ENCODE measurements at regions not wholly inside any gene's neighbourhood (a gene's known extent, or its start where the extent isn't known, plus 50 kb on each side); places are given as distances from the start of the nearest gene placed in this dataset.

GRCh38 chr2:15851076-15851693 is 89.2 kb upstream of the MYCN start:
- no peaks in the 10 kb centered on the region for H3K27me3 ChIP-seq (ENCODE audit: insufficient read depth, low read depth)
- no peak overlapping the region for H3K27ac ChIP-seq
- no peak overlapping the region for H3K4me2 ChIP-seq
- H4K20me1 ChIP-seq (ENCODE audit: insufficient read depth): no peaks in the 10 kb centered on the region
- H2AFZ ChIP-seq (ENCODE audit: low read depth): no peak overlapping the region
- no peaks in the 10 kb centered on the region for H3K36me3 ChIP-seq (ENCODE audit: insufficient read depth)
- H3K4me3 ChIP-seq (IDR thresholded peaks at IDR 0.05; ENCODE audit: insufficient read depth, low read depth, low read length): no peak overlapping the region
- no peak overlapping the region for H3K9ac ChIP-seq
- no peaks in the 10 kb centered on the region for H3K79me2 ChIP-seq (ENCODE audit: insufficient read depth, low read depth)
- TF ChIP-seq CTCF (conservative IDR thresholded peaks at IDR 0.05; ENCODE audit: low read depth, low read length): no peak
- no peaks in the 10 kb centered on the region for H3K4me1 ChIP-seq (ENCODE audit: low read depth, poor library complexity, severe bottlenecking)

- no peak for TF ChIP-seq CTCF (conservative IDR thresholded peaks at IDR 0.05; ENCODE audit: low read depth, low read length)
- Histone ChIP-seq H4K20me1 (ENCODE audit: insufficient read depth) (no peaks in the 10 kb centered on the region), H3K4me3 (IDR thresholded peaks at IDR 0.05; ENCODE audit: insufficient read depth, low read depth, low read length) (no peak overlapping the region), H3K36me3 (ENCODE audit: insufficient read depth) (no peaks in the 10 kb centered on the region), H2AFZ (ENCODE audit: low read depth) (no peak overlapping the region), H3K27ac (no peak overlapping the region), H3K27me3 (ENCODE audit: insufficient read depth, low read depth) (no peaks in the 10 kb centered on the region), H3K9ac (no peak overlapping the region), H3K4me1 (ENCODE audit: low read depth, poor library complexity, severe bottlenecking) (no peaks in the 10 kb centered on the region), H3K79me2 (ENCODE audit: insufficient read depth, low read depth) (no peaks in the 10 kb centered on the region), H3K4me2 (no peak overlapping the region)
Measured at GRCh38 chr2:15852811-15853210, 87.5 kb upstream of the MYCN start.

GRCh38 chr2:15853903-15854302 is 86.4 kb upstream of the MYCN start:
- H3K36me3 ChIP-seq (ENCODE audit: insufficient read depth): no peaks in the 10 kb centered on the region
- TF ChIP-seq CTCF (conservative IDR thresholded peaks at IDR 0.05; ENCODE audit: low read depth, low read length): no peak
- no peaks in the 10 kb centered on the region for H4K20me1 ChIP-seq (ENCODE audit: insufficient read depth)
- no peaks in the 10 kb centered on the region for H3K4me1 ChIP-seq (ENCODE audit: low read depth, poor library complexity, severe bottlenecking)
- H3K4me2 ChIP-seq: no peak overlapping the region
- no peaks in the 10 kb centered on the region for H3K79me2 ChIP-seq (ENCODE audit: insufficient read depth, low read depth)
- no peak overlapping the region for H3K4me3 ChIP-seq (IDR thresholded peaks at IDR 0.05; ENCODE audit: insufficient read depth, low read depth, low read length)
- no peaks in the 10 kb centered on the region for H3K27me3 ChIP-seq (ENCODE audit: insufficient read depth, low read depth)
- H3K9ac ChIP-seq: no peak overlapping the region
- no peak overlapping the region for H3K27ac ChIP-seq
- H2AFZ ChIP-seq (ENCODE audit: low read depth): no peak overlapping the region

- H3K9ac ChIP-seq: no peak overlapping the region
- H3K4me3 ChIP-seq (IDR thresholded peaks at IDR 0.05; ENCODE audit: insufficient read depth, low read depth, low read length): no peak overlapping the region
Measured at GRCh38 chr2:15855766-15856260, 84.5 kb upstream of the MYCN start.

More at GRCh38 chr2:15855766-15856260, 84.5 kb upstream of the MYCN start:
- no peaks in the 10 kb centered on the region for H3K4me1 ChIP-seq (ENCODE audit: low read depth, poor library complexity, severe bottlenecking)
- no peak overlapping the region for H2AFZ ChIP-seq (ENCODE audit: low read depth)
- no peak for TF ChIP-seq CTCF (conservative IDR thresholded peaks at IDR 0.05; ENCODE audit: low read depth, low read length)
- no peaks in the 10 kb centered on the region for H3K79me2 ChIP-seq (ENCODE audit: insufficient read depth, low read depth)
- no peaks in the 10 kb centered on the region for H3K36me3 ChIP-seq (ENCODE audit: insufficient read depth)
- H3K27me3 ChIP-seq (ENCODE audit: insufficient read depth, low read depth): no peaks in the 10 kb centered on the region
- no peaks in the 10 kb centered on the region for H4K20me1 ChIP-seq (ENCODE audit: insufficient read depth)
- no peak overlapping the region for H3K4me2 ChIP-seq
- H3K27ac ChIP-seq: no peak overlapping the region

Measured in KMS-11 (cell line).